ENCODE measurements at regions not wholly inside any gene's neighbourhood (a gene's known extent, or its start where the extent isn't known, plus 50 kb on each side); places are given as distances from the start of the nearest gene placed in this dataset.

- TF ChIP-seq, protein P1, sequence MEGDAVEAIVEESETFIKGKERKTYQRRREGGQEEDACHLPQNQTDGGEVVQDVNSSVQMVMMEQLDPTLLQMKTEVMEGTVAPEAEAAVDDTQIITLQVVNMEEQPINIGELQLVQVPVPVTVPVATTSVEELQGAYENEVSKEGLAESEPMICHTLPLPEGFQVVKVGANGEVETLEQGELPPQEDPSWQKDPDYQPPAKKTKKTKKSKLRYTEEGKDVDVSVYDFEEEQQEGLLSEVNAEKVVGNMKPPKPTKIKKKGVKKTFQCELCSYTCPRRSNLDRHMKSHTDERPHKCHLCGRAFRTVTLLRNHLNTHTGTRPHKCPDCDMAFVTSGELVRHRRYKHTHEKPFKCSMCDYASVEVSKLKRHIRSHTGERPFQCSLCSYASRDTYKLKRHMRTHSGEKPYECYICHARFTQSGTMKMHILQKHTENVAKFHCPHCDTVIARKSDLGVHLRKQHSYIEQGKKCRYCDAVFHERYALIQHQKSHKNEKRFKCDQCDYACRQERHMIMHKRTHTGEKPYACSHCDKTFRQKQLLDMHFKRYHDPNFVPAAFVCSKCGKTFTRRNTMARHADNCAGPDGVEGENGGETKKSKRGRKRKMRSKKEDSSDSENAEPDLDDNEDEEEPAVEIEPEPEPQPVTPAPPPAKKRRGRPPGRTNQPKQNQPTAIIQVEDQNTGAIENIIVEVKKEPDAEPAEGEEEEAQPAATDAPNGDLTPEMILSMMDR (IDR thresholded peaks at IDR 0.05; ENCODE audit: insufficient read depth, low read length, poor library complexity, severe bottlenecking): no peak
- TF ChIP-seq EZH2phosphoT487 (conservative IDR thresholded peaks at IDR 0.05; ENCODE audit: low read length): no peak
These were observed 350.0 kb upstream of the CTSO start for GRCh38 chr4:156303708-156304107.
